Kidney (tissue), 13 donors: ENCODE measurements at regions not wholly inside any gene's neighbourhood (a gene's known extent, or its start where the extent isn't known, plus 50 kb on each side); places are given as distances from the start of the nearest gene placed in this dataset.
A peak's percentile ranks its signal among the peaks of the same experiment; 100 is the strongest.

ENCODE experiments used
- DNase-seq, 5 donors: peaks; one replicate each; pipeline ENCODE4 v3.0.0-alpha.2; 2013 to 2020
- FAIRE-seq: peaks from 2 replicates; lab custom pipeline; 2012; peaks lifted over from hg19 to GRCh38; lab: Jason Lieb, UNC
- H3K27ac ChIP-seq, 2 donors: one replicate each; pipeline ENCODE4 v1.7.0; 2013; ENCODE audit warnings: low read depth in 2 of 2, low read length in 2 of 2, inconsistent platforms in 1 of 2
- H3K27me3 ChIP-seq: one replicate; pipeline ENCODE4 v1.7.1; 2013; ENCODE audit warnings: low read length, inconsistent platforms; ENCODE audit not compliant: control insufficient read depth, insufficient read depth
- H3K36me3 ChIP-seq, 3 donors: one replicate each; pipeline versions ENCODE4 v1.7.0 to v1.7.1; 2013; ENCODE audit warnings: low read length in 3 of 3, control low read depth in 1 of 3, inconsistent platforms in 1 of 3; ENCODE audit not compliant: insufficient read depth in 3 of 3, control insufficient read depth in 2 of 3
- H3K4me1 ChIP-seq, 3 donors: one replicate each; pipeline versions ENCODE4 v1.7.0 to v1.7.1; 2013; ENCODE audit warnings: low read length in 3 of 3, inconsistent platforms in 1 of 3, low read depth in 1 of 3; ENCODE audit not compliant: control insufficient read depth in 2 of 3, insufficient read depth in 2 of 3
- H3K4me3 ChIP-seq, 3 donors: one replicate each; pipeline versions ENCODE4 v1.7.0 to v1.8.1; 2013; ENCODE audit warnings: low read length in 3 of 3, control low read depth in 1 of 3, inconsistent platforms in 1 of 3
- H3K9ac ChIP-seq, 3 donors: one replicate each; pipeline versions ENCODE4 v1.7.0 to v1.7.1; 2013; ENCODE audit warnings: low read length in 3 of 3, control low read depth in 1 of 3, inconsistent platforms in 1 of 3
- H3K9me3 ChIP-seq, 3 donors: one replicate each; pipeline versions ENCODE4 v1.7.0 to v1.7.1; 2013; ENCODE audit warnings: low read length in 3 of 3, control low read depth in 1 of 3, inconsistent platforms in 1 of 3; ENCODE audit not compliant: control insufficient read depth in 2 of 3, insufficient read depth in 1 of 3
- CTCF ChIP-seq: IDR thresholded peaks from 3 replicates; pipeline ENCODE4 v1.5.1; 2012; ENCODE audit warnings: mild to moderate bottlenecking, moderate library complexity, borderline replicate concordance; ENCODE audit not compliant: insufficient read depth; ENCODE audit errors: extremely low read depth
- intact Hi-C: fragments of 100-400 bp; cut with DNase I; formaldehyde crosslinking; loops from one replicate; pipeline ENCODE4 v1.11.1; 2022
- donor health status: control.
- donor health status: control.
- donor health status: control.
- donor health status: control.
- donor health status: control.
- donor health status: DM: yes; HTN: yes; CAD: no.
- donor health status: Normal renal cell carcinoma (clear cell type).

GRCh38 chr2:156834431-156834830 lies 398.3 kb downstream of the GPD2 start:
- DNase-seq, result no peak
- Histone ChIP-seq H3K36me3 (no peaks in the 10 kb centered on the region), H3K9ac (no peak overlapping the region), H3K9me3 (no peaks in the 10 kb centered on the region), H3K4me1 (no peaks in the 10 kb centered on the region), H3K4me3 (no peak overlapping the region), H3K27ac (no peak overlapping the region), H3K27me3 (no peaks in the 10 kb centered on the region)
- no peak for FAIRE-seq
- no peak for TF ChIP-seq CTCF
- intact Hi-C loops, result no loop called here

- FAIRE-seq, result no peak
- no peaks in the 10 kb centered on the region for H3K27me3 ChIP-seq
- peak in 1 of 5 donors; percentile 2 for DNase-seq
- TF ChIP-seq CTCF, result no peak
- no peaks in the 10 kb centered on the region for H3K9me3 ChIP-seq
- H3K27ac ChIP-seq, result no peak overlapping the region
- no peaks in the 10 kb centered on the region for H3K4me1 ChIP-seq
- intact Hi-C loops, result no loop called here
- H3K4me3 ChIP-seq, result no peak overlapping the region
- H3K9ac ChIP-seq, result no peak overlapping the region
- no peaks in the 10 kb centered on the region for H3K36me3 ChIP-seq
Observed at GRCh38 chr2:156837635-156838370, 401.6 kb downstream of the GPD2 start.

GRCh38 chr2:156841321-156841720 lies 405.1 kb downstream of the GPD2 start:
- intact Hi-C loops, result no loop called here
- FAIRE-seq, result no peak
- no peak for TF ChIP-seq CTCF

More at GRCh38 chr2:156841321-156841720, 405.1 kb downstream of the GPD2 start:
- Histone ChIP-seq H3K36me3 (no peaks in the 10 kb centered on the region), H3K4me3 (no peak overlapping the region), H3K4me1 (no peaks in the 10 kb centered on the region), H3K9me3 (no peaks in the 10 kb centered on the region), H3K27ac (no peak overlapping the region), H3K9ac (no peak overlapping the region), H3K27me3 (no peaks in the 10 kb centered on the region)
- no peak for DNase-seq
